Gastrocnemius medialis (tissue), 4 donors: ENCODE measurements at regions not wholly inside any gene's neighbourhood (a gene's known extent, or its start where the extent isn't known, plus 50 kb on each side); places are given as distances from the start of the nearest gene placed in this dataset.

Source experiments
- CTCF ChIP-seq, 5 experiments: fragments of 450-650 bp in 3 of 5; fragments of 200-600 bp in 2 of 5; sonication (generic) in 2 of 5; IDR thresholded peaks in 4 of 5; conservative IDR thresholded peaks in 1 of 5; 1 replicate in 4 of 5; 2 replicates in 1 of 5; pipeline ENCODE4 v1.5.1; 2016 to 2019; ENCODE audit warnings: antibody characterized with exemption in 5 of 5, mild to moderate bottlenecking in 3 of 5, moderate library complexity in 3 of 5
- POLR2A ChIP-seq, 2 donors: fragments of 450-650 bp; IDR thresholded peaks; one replicate each; pipeline ENCODE4 v1.6.1; 2017; ENCODE audit warnings: antibody characterized with exemption in 2 of 2, mild to moderate bottlenecking in 2 of 2, moderate library complexity in 2 of 2

- TF ChIP-seq CTCF (IDR thresholded peaks at IDR 0.05 in 4 of 5, conservative IDR thresholded peaks at IDR 0.05 in 1 of 5) (no peak), POLR2A (IDR thresholded peaks at IDR 0.05) (no peak)
Measured at GRCh38 chr2:102891296-102891695, 129.5 kb downstream of the TMEM182 start.
